ENCODE measurements at regions not wholly inside any gene's neighbourhood (a gene's known extent, or its start where the extent isn't known, plus 50 kb on each side); places are given as distances from the start of the nearest gene placed in this dataset.

DNA sequence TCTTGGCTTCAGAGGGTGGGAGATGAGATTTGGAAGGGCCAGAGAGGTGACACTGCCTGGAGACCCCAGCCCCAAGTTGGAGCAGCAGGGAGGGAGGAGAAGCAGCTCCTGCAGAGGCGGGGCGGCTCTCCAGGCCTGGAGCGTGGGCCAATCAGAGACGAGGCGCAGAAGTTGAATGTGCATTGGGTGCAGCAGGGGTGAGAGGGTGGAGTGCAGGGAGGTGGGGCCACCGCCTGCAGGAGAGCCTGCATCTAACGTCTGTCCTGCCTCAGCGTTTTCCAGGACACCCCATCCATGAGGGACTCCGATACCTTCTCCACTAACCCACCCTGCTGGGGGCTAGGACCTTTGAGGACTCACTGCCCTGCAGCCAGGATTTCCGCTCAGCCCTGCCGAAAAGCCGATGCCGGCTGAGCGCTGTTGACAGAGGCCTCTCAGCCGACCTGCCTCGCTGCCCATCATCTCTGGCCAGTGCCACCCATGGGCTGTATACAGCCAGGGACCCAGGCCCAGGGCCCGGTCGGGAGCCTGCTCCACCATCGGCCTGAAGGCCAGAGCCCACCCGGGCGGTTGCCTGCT lies 146.2 kb downstream of the ENGASE start:
- no TSS peak for BruUV-seq (replicated peaks)
- no peak overlapping the region for H3K4me3 ChIP-seq (replicated peaks in 1 of 2; ENCODE audit: low read depth in 1 of 2, low read length in 2 of 2)
- H3K4me2 ChIP-seq (ENCODE audit: low read length) = no peak overlapping the region
- H3K4me1 ChIP-seq (ENCODE audit: control insufficient read depth in 1 of 2, insufficient read depth in 2 of 2, low read length in 2 of 2) = no peaks in the 10 kb centered on the region
- DNase-seq (ENCODE audit: low read depth, low spot score) (no peak), ATAC-seq (peak; percentile 72)
- H4K20me1 ChIP-seq (ENCODE audit: insufficient read depth) = no peaks in the 10 kb centered on the region
- intact Hi-C loops (cut with micrococcal nuclease) = no loop called here
- ChIA-PET POLR2A (no interaction called here), RAD21 (ENCODE audit: low non-redundant PET in 1 of 2, low total read pairs in 2 of 2, uncharacterized antibody in 2 of 2, unreplicated experiment in 2 of 2) (no interaction called here), CTCF (no interaction called here)
- H3K79me2 ChIP-seq (ENCODE audit: insufficient read depth, low read length) = no peaks in the 10 kb centered on the region
- H3K9me3 ChIP-seq (ENCODE audit: control insufficient read depth in 1 of 2, insufficient read depth in 1 of 2, low read depth in 1 of 2, low read length in 2 of 2) = no peaks in the 10 kb centered on the region
- no peaks in the 10 kb centered on the region for H3K9me2 ChIP-seq (ENCODE audit: insufficient read depth)
- no peak overlapping the region for H3K27ac ChIP-seq (ENCODE audit: low read depth, low read length)
- H3K36me3 ChIP-seq (ENCODE audit: control insufficient read depth in 1 of 2, insufficient read depth in 2 of 2, low read length in 2 of 2) = no peaks in the 10 kb centered on the region
- TF ChIP-seq, protein P1, sequence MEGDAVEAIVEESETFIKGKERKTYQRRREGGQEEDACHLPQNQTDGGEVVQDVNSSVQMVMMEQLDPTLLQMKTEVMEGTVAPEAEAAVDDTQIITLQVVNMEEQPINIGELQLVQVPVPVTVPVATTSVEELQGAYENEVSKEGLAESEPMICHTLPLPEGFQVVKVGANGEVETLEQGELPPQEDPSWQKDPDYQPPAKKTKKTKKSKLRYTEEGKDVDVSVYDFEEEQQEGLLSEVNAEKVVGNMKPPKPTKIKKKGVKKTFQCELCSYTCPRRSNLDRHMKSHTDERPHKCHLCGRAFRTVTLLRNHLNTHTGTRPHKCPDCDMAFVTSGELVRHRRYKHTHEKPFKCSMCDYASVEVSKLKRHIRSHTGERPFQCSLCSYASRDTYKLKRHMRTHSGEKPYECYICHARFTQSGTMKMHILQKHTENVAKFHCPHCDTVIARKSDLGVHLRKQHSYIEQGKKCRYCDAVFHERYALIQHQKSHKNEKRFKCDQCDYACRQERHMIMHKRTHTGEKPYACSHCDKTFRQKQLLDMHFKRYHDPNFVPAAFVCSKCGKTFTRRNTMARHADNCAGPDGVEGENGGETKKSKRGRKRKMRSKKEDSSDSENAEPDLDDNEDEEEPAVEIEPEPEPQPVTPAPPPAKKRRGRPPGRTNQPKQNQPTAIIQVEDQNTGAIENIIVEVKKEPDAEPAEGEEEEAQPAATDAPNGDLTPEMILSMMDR (IDR thresholded peaks at IDR 0.05 in 2 of 3, conservative IDR thresholded peaks at IDR 0.05 in 1 of 3; ENCODE audit: borderline replicate concordance in 1 of 3, insufficient read depth in 1 of 3, low read depth in 2 of 3, low read length in 2 of 3) = no peak
- TF ChIP-seq, protein P2, sequence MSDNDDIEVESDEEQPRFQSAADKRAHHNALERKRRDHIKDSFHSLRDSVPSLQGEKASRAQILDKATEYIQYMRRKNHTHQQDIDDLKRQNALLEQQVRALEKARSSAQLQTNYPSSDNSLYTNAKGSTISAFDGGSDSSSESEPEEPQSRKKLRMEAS (IDR thresholded peaks at IDR 0.05) = no peak
- TF ChIP-seq EGR1 (IDR thresholded peaks at IDR 0.05; ENCODE audit: low read depth) (no peak), FOSL1 (IDR thresholded peaks at IDR 0.05; ENCODE audit: low read depth) (no peak), SIN3A (IDR thresholded peaks at IDR 0.05; ENCODE audit: low read depth) (no peak), EZH2 (IDR thresholded peaks at IDR 0.05) (no peak), POLR2AphosphoS5 (IDR thresholded peaks at IDR 0.05; ENCODE audit: low read depth, low read length) (no peak), CBX3 (IDR thresholded peaks at IDR 0.05; ENCODE audit: low read depth) (no peak), ELF1 (IDR thresholded peaks at IDR 0.05; ENCODE audit: borderline replicate concordance, low read depth) (no peak), SP1 (IDR thresholded peaks at IDR 0.05; ENCODE audit: low read depth) (no peak)
- H3K9ac ChIP-seq (ENCODE audit: low read length) = no peak overlapping the region
- no peak overlapping the region for H2AFZ ChIP-seq (ENCODE audit: low read depth, low read length, poor library complexity, severe bottlenecking)
- peaks cover 41% of the 10 kb centered on the region for H3K27me3 ChIP-seq (ENCODE audit: insufficient read depth, low read length)
